HL-60 (cell line): ENCODE measurements at regions not wholly inside any gene's neighbourhood (a gene's known extent, or its start where the extent isn't known, plus 50 kb on each side); places are given as distances from the start of the nearest gene placed in this dataset.

Experiments
- CTCF ChIP-seq: IDR thresholded peaks from one replicate; pipeline ENCODE4 v1.5.1; 2011; ENCODE audit warnings: low read length, control low read depth, inconsistent platforms; ENCODE audit not compliant: insufficient read depth
- POLR2AphosphoS5 ChIP-seq: IDR thresholded peaks from 2 replicates; pipeline ENCODE4 v1.6.1; 2012; ENCODE audit warnings: low read depth
- REST ChIP-seq: IDR thresholded peaks from 2 replicates; pipeline ENCODE4 v1.6.1; 2012; ENCODE audit warnings: low read depth; ENCODE audit not compliant: insufficient replicate concordance

- TF ChIP-seq CTCF: no peak
- TF ChIP-seq POLR2AphosphoS5: no peak
- TF ChIP-seq REST: no peak
Observed at GRCh38 chr9:29685531-29685930, 2112.2 kb upstream of the C9orf72 start.
